ENCODE measurements at regions not wholly inside any gene's neighbourhood (a gene's known extent, or its start where the extent isn't known, plus 50 kb on each side); places are given as distances from the start of the nearest gene placed in this dataset.
A peak's percentile ranks its signal among the peaks of the same experiment; 100 is the strongest.

GRCh38 chr2:14396533-14397083 lies 235.9 kb upstream of the LRATD1 start:
- no peak for DNase-seq

- no peak for DNase-seq
These were observed 233.9 kb upstream of the LRATD1 start for GRCh38 chr2:14398641-14399040.

DNA sequence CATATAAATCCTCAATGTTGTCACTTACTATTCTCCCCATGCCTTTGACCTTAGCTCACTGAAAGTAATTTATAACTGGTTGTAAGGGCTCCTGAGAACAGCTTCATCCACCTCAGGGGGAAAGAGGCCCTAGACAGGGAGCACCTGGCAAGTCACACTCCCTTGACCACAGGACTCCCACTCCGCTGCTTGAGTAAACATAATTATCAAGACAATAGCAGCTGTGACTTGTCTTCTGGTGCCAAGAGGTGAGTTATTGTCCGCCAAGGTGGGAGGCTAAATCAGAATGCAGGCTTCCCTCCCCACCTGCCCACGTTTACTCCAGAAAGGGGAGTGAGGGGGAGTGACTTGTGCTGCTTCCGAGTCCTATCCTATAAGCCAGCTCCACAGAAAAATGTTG lies 230.6 kb upstream of the LRATD1 start:
- no peak for DNase-seq

DNA sequence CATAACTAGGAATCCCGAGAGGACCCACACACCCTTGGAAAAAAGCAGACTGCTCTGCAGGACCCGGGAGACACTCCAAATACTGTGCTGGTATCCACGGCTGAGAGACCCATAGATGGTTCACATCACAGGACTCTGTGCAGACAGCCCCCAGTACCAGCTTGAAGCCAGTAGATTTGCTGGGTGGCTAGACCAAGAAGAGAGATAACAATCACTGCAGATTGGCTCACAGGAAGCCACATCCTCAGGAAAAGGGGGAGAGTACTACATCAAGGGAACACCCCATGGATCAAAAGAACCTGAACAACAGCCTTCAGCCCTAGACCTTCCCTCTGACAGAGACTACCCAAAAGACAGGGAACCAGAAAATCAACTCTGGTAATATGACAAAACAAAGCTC lies 223.8 kb upstream of the LRATD1 start:
- no peak for DNase-seq

GRCh38 chr2:14417551-14417950 lies 215.0 kb upstream of the LRATD1 start:
- no peak for DNase-seq

DNA sequence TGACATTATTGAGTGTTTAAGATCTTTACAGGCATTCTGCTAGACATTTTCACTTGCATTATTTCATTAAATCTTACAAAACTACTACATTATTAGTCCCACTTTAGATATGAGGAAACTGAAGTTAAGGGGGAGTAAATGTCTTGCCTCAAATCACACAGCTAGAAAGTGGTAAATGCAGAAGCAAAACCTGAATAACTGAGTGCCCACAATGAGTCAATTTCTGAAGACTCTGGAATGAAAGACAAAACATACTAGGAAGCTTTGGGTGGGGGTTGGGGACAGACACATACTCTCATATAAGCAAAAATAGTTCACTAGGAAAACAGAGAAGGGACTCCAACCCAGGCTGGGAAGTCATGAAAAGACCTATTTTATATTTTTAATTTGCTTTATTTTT lies 214.4 kb upstream of the LRATD1 start:
- peak; percentile 34 for DNase-seq

DNA sequence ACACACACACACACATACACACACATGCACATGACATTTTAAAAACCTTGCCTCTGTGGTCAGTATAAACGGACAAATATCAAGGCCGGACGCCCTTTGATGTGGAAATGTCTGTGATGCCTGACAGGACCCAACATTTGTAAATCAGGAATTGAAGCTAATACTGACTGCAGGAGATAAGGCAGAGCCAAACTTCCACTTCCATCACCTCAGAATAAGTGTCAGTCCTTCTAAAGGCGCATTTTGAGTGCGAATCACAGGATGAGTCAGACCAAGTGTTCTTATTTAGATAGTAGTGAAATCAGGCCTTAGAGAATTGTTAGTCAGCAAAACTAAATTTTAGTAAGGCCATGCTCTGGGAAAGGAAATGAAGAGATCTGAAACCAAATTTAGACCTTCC lies 211.7 kb upstream of the LRATD1 start:
- peak; percentile 56 for DNase-seq

DNA sequence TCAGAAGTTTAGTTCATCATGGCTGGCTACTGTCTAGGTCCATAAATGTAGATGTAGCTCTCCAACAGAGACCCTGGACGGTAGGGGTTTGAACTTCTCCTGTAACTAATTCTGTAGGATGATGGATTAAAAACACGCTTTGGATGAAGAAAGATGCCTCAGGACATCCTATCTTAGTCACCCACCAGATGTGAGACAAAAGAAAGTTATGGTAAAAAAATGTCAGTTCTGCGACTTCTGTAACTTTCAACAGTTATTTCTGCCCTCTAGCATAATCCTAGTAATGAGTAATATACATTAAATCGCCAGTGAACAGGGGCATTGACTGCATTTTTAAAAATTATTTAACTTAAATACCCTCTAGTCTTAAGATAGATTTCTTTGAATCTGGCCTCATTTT lies 210.1 kb upstream of the LRATD1 start:
- DNase-seq: peak; percentile 72

GRCh38 chr2:14423145-14423906 lies 209.2 kb upstream of the LRATD1 start:
- peak; percentile 10 for DNase-seq

GRCh38 chr2:14424478-14425390 lies 207.8 kb upstream of the LRATD1 start:
- DNase-seq: no peak

GRCh38 chr2:14425869-14426268 lies 206.6 kb upstream of the LRATD1 start:
- no peak for DNase-seq

GRCh38 chr2:14428056-14428455 lies 204.5 kb upstream of the LRATD1 start:
- peak; percentile 29 for DNase-seq

DNA sequence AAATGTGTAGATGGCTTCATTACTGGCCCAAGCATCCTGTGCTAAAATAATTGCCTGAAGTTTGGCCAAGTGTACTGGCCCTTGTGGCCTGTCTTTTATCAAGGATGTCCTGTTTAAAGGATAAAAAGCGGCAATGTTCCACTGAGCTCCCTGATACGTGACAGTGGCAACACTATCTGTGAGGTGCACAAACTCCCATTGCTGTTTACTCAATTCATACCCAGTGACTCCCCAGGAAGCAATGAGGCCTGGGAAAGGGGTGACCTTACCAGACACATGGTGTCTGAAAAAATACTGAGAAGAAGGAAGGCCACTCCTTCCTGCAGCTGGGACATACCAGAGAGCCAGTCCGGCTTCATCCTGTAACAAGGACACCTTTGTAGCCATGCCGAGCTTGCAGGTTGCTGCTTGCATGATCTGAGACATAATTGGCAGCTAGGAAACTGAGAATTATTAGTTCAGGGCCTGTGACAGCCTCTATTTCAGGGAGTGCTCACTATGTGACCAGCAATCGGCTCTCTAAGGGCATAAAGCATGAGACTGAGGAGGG lies 198.5 kb upstream of the LRATD1 start:
- no peak for DNase-seq

GRCh38 chr2:14445670-14446069 lies 186.8 kb upstream of the LRATD1 start:
- no peak for DNase-seq

DNA sequence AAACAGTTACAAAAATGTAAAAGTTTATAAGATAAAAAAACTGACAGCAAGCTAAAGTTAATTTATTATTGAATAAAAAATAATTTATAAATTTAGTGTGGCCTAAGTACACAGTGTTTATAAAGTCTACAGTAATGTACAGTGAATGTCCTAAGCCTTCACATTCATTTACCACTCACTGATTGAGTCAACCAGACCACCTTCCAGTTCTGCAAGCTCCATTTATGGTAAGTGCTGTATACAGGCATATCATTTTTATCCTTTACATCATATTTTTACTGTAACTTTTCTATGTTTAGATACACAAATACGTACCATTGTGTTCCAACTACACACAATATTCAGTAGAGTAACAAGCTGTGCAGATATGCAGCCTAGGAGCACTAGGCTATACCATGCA lies 184.2 kb upstream of the LRATD1 start:
- no peak for DNase-seq

- DNase-seq: no peak
These were observed 181.2 kb upstream of the LRATD1 start for GRCh38 chr2:14451312-14451711.

DNA sequence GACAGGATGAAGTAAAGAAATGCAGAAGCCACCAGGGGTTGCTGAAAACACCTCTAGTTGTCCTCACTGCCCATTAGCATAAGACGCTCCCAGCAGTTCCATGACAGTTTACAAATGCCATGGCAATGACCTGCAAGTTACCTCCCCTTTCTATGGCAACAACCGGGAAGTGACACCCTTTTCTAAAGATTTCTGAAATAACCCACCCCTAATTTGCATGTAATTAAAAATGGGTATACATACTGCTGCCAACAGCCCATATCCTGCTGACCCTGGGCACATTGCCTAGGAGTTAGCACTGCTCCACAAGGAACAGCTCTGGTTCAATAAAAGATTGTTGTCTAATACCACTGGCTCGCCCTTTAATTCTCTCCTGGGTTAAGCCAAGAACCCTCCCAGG lies 178.3 kb upstream of the LRATD1 start:
- no peak for DNase-seq

DNA sequence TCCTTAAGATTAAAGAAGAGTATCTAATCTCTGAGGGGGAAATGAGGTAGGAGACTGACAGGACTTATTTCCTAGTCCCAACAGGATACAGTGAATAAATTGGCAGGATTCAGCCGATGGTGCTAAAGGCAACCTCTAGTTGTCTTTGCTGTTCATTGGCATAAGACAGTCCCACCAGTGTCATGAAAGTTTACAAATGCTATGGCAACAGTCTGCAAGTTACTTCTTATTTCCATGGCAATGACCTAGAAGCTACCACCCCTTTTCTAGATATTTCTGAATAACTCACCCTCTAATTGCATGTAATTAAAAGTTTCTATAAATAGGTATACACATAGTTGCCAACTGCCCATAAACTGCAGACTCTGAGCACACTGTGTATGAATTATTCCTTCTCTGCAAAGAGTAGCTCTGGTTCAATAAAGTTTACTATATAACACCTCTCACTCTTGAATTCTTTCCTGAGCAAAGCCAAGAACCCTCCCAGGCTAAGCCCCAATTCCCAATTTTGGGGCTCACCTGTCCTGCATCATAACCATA lies 172.7 kb upstream of the LRATD1 start:
- no peak for DNase-seq

GRCh38 chr2:14475994-14476393 lies 156.5 kb upstream of the LRATD1 start:
- DNase-seq: no peak

GRCh38 chr2:14479486-14479885 lies 153.0 kb upstream of the LRATD1 start:
- no peak for DNase-seq

GRCh38 chr2:14480120-14480519 lies 152.4 kb upstream of the LRATD1 start:
- DNase-seq: no peak

DNA sequence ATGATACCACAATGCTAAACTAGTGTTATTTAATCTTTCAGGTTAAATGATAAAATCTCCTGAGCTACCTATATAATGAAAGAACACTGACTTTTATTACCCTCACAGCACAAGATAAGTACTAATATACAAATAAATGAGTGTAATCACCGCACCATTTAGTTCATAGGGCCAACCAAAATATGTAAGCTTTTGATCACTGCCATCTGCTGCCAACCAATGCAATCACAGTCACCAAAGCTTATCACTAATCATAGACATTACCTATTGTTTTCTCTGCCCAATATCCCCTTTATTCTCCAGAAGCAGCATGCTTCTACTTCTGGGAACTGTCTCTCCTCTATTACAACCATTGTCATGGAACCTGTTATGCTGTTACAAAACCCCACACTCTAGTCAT lies 151.6 kb upstream of the LRATD1 start:
- no peak for DNase-seq

- peak; percentile 89 for DNase-seq
These were observed 139.5 kb upstream of the LRATD1 start for GRCh38 chr2:14492920-14493503.
